ENCODE measurements at regions not wholly inside any gene's neighbourhood (a gene's known extent, or its start where the extent isn't known, plus 50 kb on each side); places are given as distances from the start of the nearest gene placed in this dataset.

- in situ Hi-C loops (cut with MboI; ENCODE audit: low sequenced_read_pairs) (no loop called here), intact Hi-C loops (cut with micrococcal nuclease) (no loop called here), dilution Hi-C loops (cut with HindIII; ENCODE audit: low sequenced_read_pairs, unreplicated experiment) (no loop called here)
- Histone ChIP-seq H3K14ac (replicated peaks; ENCODE audit: low read depth, low read length) (no peak overlapping the region), H3K9ac (ENCODE audit: low read depth, low read length) (no peak overlapping the region), H3K36me3 (ENCODE audit: control insufficient read depth, insufficient read depth, low read length) (no peaks in the 10 kb centered on the region), H3K4me1 (ENCODE audit: control insufficient read depth, insufficient read depth, low read length) (no peaks in the 10 kb centered on the region), H4K5ac (ENCODE audit: low read depth, low read length) (no peak overlapping the region), H2BK20ac (ENCODE audit: low read depth, low read length) (no peak overlapping the region), H2AK5ac (ENCODE audit: low read depth, low read length) (no peak overlapping the region), H3K9me3 (ENCODE audit: control insufficient read depth, insufficient read depth, low read length) (no peaks in the 10 kb centered on the region), H4K8ac (ENCODE audit: low read depth in 2 of 2, low read length in 2 of 2) (no peak overlapping the region), H3K23ac (ENCODE audit: low read depth, low read length) (no peak overlapping the region), H2BK120ac (ENCODE audit: low read depth, low read length) (no peak overlapping the region), H4K91ac (ENCODE audit: insufficient read depth, low read depth, low read length) (no peak overlapping the region), H3K79me1 (ENCODE audit: low read depth in 1 of 2, low read length in 2 of 2) (no peaks in the 10 kb centered on the region), H3K27me3 (ENCODE audit: control insufficient read depth, insufficient read depth, low read length) (no peaks in the 10 kb centered on the region), H3K27ac (ENCODE audit: insufficient read depth, low read length) (no peak overlapping the region), H3K4ac (ENCODE audit: low read depth, low read length) (no peak overlapping the region), H4K20me1 (ENCODE audit: insufficient read depth, low read length) (no peaks in the 10 kb centered on the region), H3K4me2 (ENCODE audit: low read depth, low read length) (no peak overlapping the region), H3K4me3 (ENCODE audit: insufficient read depth, low read depth, low read length) (no peak overlapping the region), H2AK9ac (replicated peaks; ENCODE audit: low read depth, low read length, poor library complexity) (no peak overlapping the region), H3K9me1 (ENCODE audit: insufficient read depth, low read length) (no peaks in the 10 kb centered on the region), H2AFZ (replicated peaks; ENCODE audit: low read length, poor library complexity) (no peak overlapping the region), H2BK15ac (ENCODE audit: low read depth, low read length) (no peak overlapping the region), H3K18ac (ENCODE audit: low read depth, low read length) (no peak overlapping the region), H3K56ac (ENCODE audit: extremely low read depth, insufficient read depth, low read length) (no peak overlapping the region), H2BK5ac (ENCODE audit: low read depth, low read length, poor library complexity, severe bottlenecking) (no peak overlapping the region)
- ChIA-PET POLR2A (ENCODE audit: unreplicated experiment) (no interaction called here), CTCF (no interaction called here)
- no TSS peak for BruUV-seq (replicated peaks)
- 60% methylated on average over 1 of the region's 3 CpGs; no CpG with 5 or more reads in 1 of the 2 experiments for WGBS, 2 experiments (ENCODE audit: extremely low coverage in 2 of 2, insufficient read length in 1 of 2)
- TF ChIP-seq MAFK (IDR thresholded peaks at IDR 0.05; ENCODE audit: low read depth, low read length): no peak
- no peak for TF ChIP-seq POLR2A (IDR thresholded peaks at IDR 0.05; ENCODE audit: low read depth, low read length)
- no peak for TF ChIP-seq NFE2L2 (IDR thresholded peaks at IDR 0.05; ENCODE audit: low read depth, low read length)
- no peak for TF ChIP-seq USF2 (IDR thresholded peaks at IDR 0.05; ENCODE audit: low read depth, low read length)
- no peak for TF ChIP-seq FOS (IDR thresholded peaks at IDR 0.05; ENCODE audit: low read depth, low read length)
- no peak for TF ChIP-seq RCOR1 (IDR thresholded peaks at IDR 0.05; ENCODE audit: insufficient replicate concordance, low read length)
- TF ChIP-seq SMC3 (IDR thresholded peaks at IDR 0.05; ENCODE audit: low read depth, low read length): no peak
- TF ChIP-seq BHLHE40 (IDR thresholded peaks at IDR 0.05; ENCODE audit: low read depth, low read length): no peak
- TF ChIP-seq MXI1 (IDR thresholded peaks at IDR 0.05; ENCODE audit: borderline replicate concordance, low read depth, low read length): no peak
- TF ChIP-seq MAZ (IDR thresholded peaks at IDR 0.05; ENCODE audit: borderline replicate concordance, low read depth, low read length): no peak
- no peak for TF ChIP-seq RAD21 (IDR thresholded peaks at IDR 0.05; ENCODE audit: low read length)
- no peak for DNase-seq
- ATAC-seq (ENCODE audit: low read depth): no peak
Measured at GRCh38 chr4:141971869-141972268, 335.5 kb downstream of the IL15 start.

Data from IMR-90 (cell line).